ENCODE measurements at regions not wholly inside any gene's neighbourhood (a gene's known extent, or its start where the extent isn't known, plus 50 kb on each side); places are given as distances from the start of the nearest gene placed in this dataset.

DNA sequence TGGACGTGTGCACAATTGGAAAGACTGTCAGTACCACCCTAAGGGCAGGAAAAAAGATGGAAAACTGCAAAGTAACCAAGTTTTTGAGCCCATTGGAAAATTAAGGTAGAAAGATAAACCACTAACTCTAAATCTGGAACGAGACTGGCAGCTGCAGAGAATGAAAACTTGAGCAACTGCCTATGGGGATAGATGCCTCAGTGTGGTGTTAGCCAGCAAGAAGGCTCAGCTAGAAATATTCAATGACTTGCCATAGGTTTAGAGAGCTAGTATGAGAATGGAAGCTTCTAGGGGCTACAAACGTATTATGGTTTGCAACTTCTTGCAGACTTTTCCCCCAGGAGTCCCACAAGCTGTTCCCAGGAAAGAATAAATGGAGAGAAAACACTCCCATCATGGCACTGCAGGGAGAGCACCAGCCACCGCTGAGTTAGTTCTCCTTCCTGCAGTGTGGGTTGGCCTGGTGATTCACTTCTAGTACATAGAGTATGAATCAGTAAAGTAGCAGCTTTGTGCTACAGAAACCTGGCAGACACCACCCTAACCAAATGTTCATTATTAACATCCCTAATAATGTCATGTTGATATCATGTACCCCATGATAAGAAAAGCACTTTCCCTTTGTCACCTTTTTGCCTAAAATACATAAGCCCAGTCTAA is 372.4 kb upstream of the VWC2 start:
- TF ChIP-seq EZH2 (IDR thresholded peaks at IDR 0.05): no peak
- TF ChIP-seq, protein P1, sequence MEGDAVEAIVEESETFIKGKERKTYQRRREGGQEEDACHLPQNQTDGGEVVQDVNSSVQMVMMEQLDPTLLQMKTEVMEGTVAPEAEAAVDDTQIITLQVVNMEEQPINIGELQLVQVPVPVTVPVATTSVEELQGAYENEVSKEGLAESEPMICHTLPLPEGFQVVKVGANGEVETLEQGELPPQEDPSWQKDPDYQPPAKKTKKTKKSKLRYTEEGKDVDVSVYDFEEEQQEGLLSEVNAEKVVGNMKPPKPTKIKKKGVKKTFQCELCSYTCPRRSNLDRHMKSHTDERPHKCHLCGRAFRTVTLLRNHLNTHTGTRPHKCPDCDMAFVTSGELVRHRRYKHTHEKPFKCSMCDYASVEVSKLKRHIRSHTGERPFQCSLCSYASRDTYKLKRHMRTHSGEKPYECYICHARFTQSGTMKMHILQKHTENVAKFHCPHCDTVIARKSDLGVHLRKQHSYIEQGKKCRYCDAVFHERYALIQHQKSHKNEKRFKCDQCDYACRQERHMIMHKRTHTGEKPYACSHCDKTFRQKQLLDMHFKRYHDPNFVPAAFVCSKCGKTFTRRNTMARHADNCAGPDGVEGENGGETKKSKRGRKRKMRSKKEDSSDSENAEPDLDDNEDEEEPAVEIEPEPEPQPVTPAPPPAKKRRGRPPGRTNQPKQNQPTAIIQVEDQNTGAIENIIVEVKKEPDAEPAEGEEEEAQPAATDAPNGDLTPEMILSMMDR (IDR thresholded peaks at IDR 0.05): no peak
